A549 (cell line): ENCODE measurements at regions not wholly inside any gene's neighbourhood (a gene's known extent, or its start where the extent isn't known, plus 50 kb on each side); places are given as distances from the start of the nearest gene placed in this dataset.

Experiments
- ATAC-seq, 2 experiments: fragments of 200-7000 bp in 1 of 2; fragments of >200 bp in 1 of 2; cut with Nextera tagmentation in 1 of 2; cut with Tn5 transposase in 1 of 2; 3 replicates each; pipeline versions ENCODE4 v1.8.0 to v1.9.1; 2018 to 2020; ENCODE audit warnings: mild to moderate bottlenecking in 1 of 2, moderate library complexity in 1 of 2
- CTCF ChIA-PET: fragments of 300-600 bp; sonication (Branson Sonifier 250); formaldehyde crosslinking; extraction: SDS; loops from one replicate; lab custom pipeline; 2021; ENCODE audit warnings: antibody characterized with exemption, inconsistent platforms; lab: Yijun Ruan, JAX
- POLR2A ChIA-PET: fragments of 350-600 bp; formaldehyde crosslinking; extraction: SDS; loops from one replicate; lab custom pipeline; 2021; ENCODE audit warnings: antibody characterized with exemption, inconsistent platforms; lab: Yijun Ruan, JAX
- DNase-seq, 2 experiments: peaks; one replicate each; pipeline versions ENCODE4 v3.0.0 to v3.0.0-alpha.2; 2011 to 2016; ENCODE audit warnings: low read depth in 1 of 2, low spot score in 1 of 2
- FAIRE-seq: peaks from 2 replicates; lab custom pipeline; 2011; peaks lifted over from hg19 to GRCh38; lab: Jason Lieb, UNC
- H3K27ac ChIP-seq, 2 experiments: fragments of >200 bp; sonication (Bioruptor Twin); formaldehyde crosslinking; 3 replicates each; pipeline ENCODE4 v1.5.1; 2016 to 2017
- H3K4me1 ChIP-seq: fragments of >200 bp; sonication (Bioruptor Twin); formaldehyde crosslinking; 3 replicates; pipeline ENCODE4 v1.6.1; 2016
- H3K4me2 ChIP-seq: fragments of >200 bp; sonication (Bioruptor Twin); formaldehyde crosslinking; 3 replicates; pipeline ENCODE4 v1.6.1; 2016
- H3K4me3 ChIP-seq: fragments of >200 bp; sonication (Bioruptor Twin); formaldehyde crosslinking; 3 replicates; pipeline ENCODE4 v1.5.1; 2016
- H3K9me3 ChIP-seq: fragments of >200 bp; sonication (Bioruptor Twin); formaldehyde crosslinking; 3 replicates; pipeline ENCODE4 v1.6.1; 2016
- ATOH8 ChIP-seq: fragments of 250-450 bp; sonication (Bioruptor Pico); IDR thresholded peaks from 2 replicates; pipeline ENCODE4 v1.5.0; 2020; ENCODE audit warnings: low read depth, mild to moderate bottlenecking, moderate library complexity
- BCL3 ChIP-seq: fragments of >200 bp; sonication (Bioruptor Twin); formaldehyde crosslinking; IDR thresholded peaks from 3 replicates; pipeline ENCODE4 v1.6.1; 2016
- CBX2 ChIP-seq: fragments of 200-600 bp; sonication (generic); IDR thresholded peaks from 2 replicates; pipeline ENCODE4 v1.6.1; 2016; ENCODE audit warnings: low read depth, mild to moderate bottlenecking, borderline replicate concordance
- CHD2 ChIP-seq: fragments of 150-350 bp; IDR thresholded peaks from 2 replicates; pipeline ENCODE4 v1.6.1; 2014; ENCODE audit warnings: low read length; ENCODE audit not compliant: partially characterized antibody
- CTCF ChIP-seq: fragments of >200 bp; sonication (Bioruptor Twin); formaldehyde crosslinking; IDR thresholded peaks from 3 replicates; pipeline ENCODE4 v1.5.1; 2016
- EHMT2 ChIP-seq: fragments of 200-600 bp; sonication (generic); IDR thresholded peaks from 2 replicates; pipeline ENCODE4 v1.6.1; 2016; ENCODE audit warnings: antibody characterized with exemption, low read depth, mild to moderate bottlenecking, moderate library complexity
- ELK1 ChIP-seq: fragments of 150-350 bp; IDR thresholded peaks from 2 replicates; pipeline ENCODE4 v1.6.1; 2014; ENCODE audit warnings: low read depth, mild to moderate bottlenecking, low read length
- ESRRA ChIP-seq: fragments of 150-350 bp; IDR thresholded peaks from 2 replicates; pipeline ENCODE4 v1.6.1; 2014; ENCODE audit warnings: mild to moderate bottlenecking, low read length, borderline replicate concordance
- FOSL2 ChIP-seq, 2 experiments: fragments of 450-650 bp in 1 of 2; fragments of >200 bp in 1 of 2; sonication (Bioruptor Twin) in 1 of 2; formaldehyde crosslinking; IDR thresholded peaks; 2 replicates each; pipeline versions ENCODE4 v1.5.0 to v1.6.1; 2016 to 2020; ENCODE audit warnings: mild to moderate bottlenecking in 1 of 2, moderate library complexity in 1 of 2
- GATA3 ChIP-seq: IDR thresholded peaks from 2 replicates; pipeline ENCODE4 v1.6.1; 2012; ENCODE audit warnings: borderline replicate concordance
- HEYL ChIP-seq: fragments of 250-450 bp; sonication (Bioruptor Pico); IDR thresholded peaks from 2 replicates; pipeline ENCODE4 v1.8.0; 2021; ENCODE audit warnings: mild to moderate bottlenecking, moderate library complexity
- HOXA7 ChIP-seq: fragments of 250-450 bp; sonication (Bioruptor Pico); IDR thresholded peaks from 2 replicates; pipeline ENCODE4 v1.5.0; 2020; ENCODE audit warnings: mild to moderate bottlenecking, moderate library complexity
- HOXB13 ChIP-seq: fragments of 250-450 bp; sonication (Bioruptor Pico); IDR thresholded peaks from 2 replicates; pipeline ENCODE4 v1.5.0; 2020; ENCODE audit warnings: low read depth, mild to moderate bottlenecking, moderate library complexity
- JUNB ChIP-seq: fragments of >200 bp; sonication (Bioruptor Twin); formaldehyde crosslinking; IDR thresholded peaks from 2 replicates; pipeline ENCODE4 v1.6.1; 2016
- MYC ChIP-seq: IDR thresholded peaks from 2 replicates; pipeline ENCODE4 v1.6.1; 2012; ENCODE audit warnings: mild to moderate bottlenecking, inconsistent platforms, low read length, improper control_type of control experiment, borderline replicate concordance
- PBX3 ChIP-seq: IDR thresholded peaks from 2 replicates; pipeline ENCODE4 v1.6.1; 2012
- PHF8 ChIP-seq: fragments of 200-600 bp; sonication (generic); IDR thresholded peaks from 2 replicates; pipeline ENCODE4 v1.6.1; 2016; ENCODE audit warnings: low read depth, mild to moderate bottlenecking, antibody characterized with exemption, moderate library complexity, borderline replicate concordance
- SMC3 ChIP-seq: fragments of >200 bp; sonication (Bioruptor Twin); formaldehyde crosslinking; IDR thresholded peaks from 3 replicates; pipeline ENCODE4 v1.6.1; 2018; ENCODE audit warnings: inconsistent platforms
- ZC3H11A ChIP-seq: fragments of 450-650 bp; IDR thresholded peaks from 2 replicates; pipeline ENCODE4 v1.6.1; 2014; ENCODE audit warnings: antibody characterized with exemption, mild to moderate bottlenecking
- ZNF302 ChIP-seq: fragments of 250-450 bp; sonication (Bioruptor Pico); IDR thresholded peaks from 2 replicates; pipeline ENCODE4 v1.9.0; 2021; ENCODE audit warnings: inconsistent platforms, mild to moderate bottlenecking, moderate library complexity
- ZSCAN20 ChIP-seq: fragments of 250-450 bp; sonication (Bioruptor Pico); IDR thresholded peaks from 2 replicates; pipeline ENCODE4 v1.8.0; 2022; ENCODE audit warnings: mild to moderate bottlenecking, moderate library complexity
- WGBS: methylation state at CpG from one replicate; pipeline ENCODE4 v1.1.6; 2017; ENCODE audit errors: missing lambda C conversion rate; 5-methylcytosine and 5-hydroxymethylcytosine counted together

GRCh38 chr2:137813176-137813575, 151.1 kb upstream of the HNMT start (continued):
- TF ChIP-seq ATOH8 (CRISPR knock-in tag), result no peak

GRCh38 chr2:137817058-137817457, 147.2 kb upstream of the HNMT start:
- no peak for DNase-seq
- Histone ChIP-seq H3K4me1 (no peaks in the 10 kb centered on the region), H3K27ac (no peak overlapping the region), H3K4me2 (no peak overlapping the region), H3K9me3 (no peaks in the 10 kb centered on the region), H3K4me3 (no peak overlapping the region)
- no peak for FAIRE-seq
- CTCF ChIA-PET, result interaction anchor here (1.2 kb wide), 1 partner anchor 22 kb away, joined by 6 read pairs; no protein-coding TSS in a partner anchor
- no peak for TF ChIP-seq CTCF
- no peak for TF ChIP-seq HOXB13 (CRISPR knock-in tag)
- no peak for TF ChIP-seq EHMT2
- no peak for TF ChIP-seq JUNB
- no peak for TF ChIP-seq PBX3
- TF ChIP-seq HOXA7 (CRISPR knock-in tag), result no peak
- TF ChIP-seq CBX2, result no peak
- no peak for TF ChIP-seq FOSL2 (IDR thresholded peaks at IDR 0.05)
- no peak for TF ChIP-seq FOSL2 (CRISPR knock-in tag; IDR thresholded peaks at IDR 0.05)
- no peak for TF ChIP-seq ZC3H11A
- no peak for TF ChIP-seq MYC
- TF ChIP-seq BCL3, result no peak
- no peak for TF ChIP-seq ZNF302 (CRISPR knock-in tag)
- TF ChIP-seq ESRRA, result no peak
- TF ChIP-seq PHF8, result no peak
- no peak for TF ChIP-seq HEYL
- no peak for TF ChIP-seq ELK1
- no peak for TF ChIP-seq SMC3
- under 1% methylated on average over 3 of the region's 3 CpGs for WGBS
- no peak for ATAC-seq
- POLR2A ChIA-PET, result no interaction called here

- ATAC-seq (no peak), FAIRE-seq (no peak), DNase-seq (no peak)
- Histone ChIP-seq H3K4me2 (no peak overlapping the region), H3K9me3 (no peaks in the 10 kb centered on the region), H3K4me3 (no peak overlapping the region), H3K27ac (no peak overlapping the region), H3K4me1 (no peaks in the 10 kb centered on the region)
- ChIA-PET POLR2A (no interaction called here), CTCF (interaction anchor here (3.1 kb wide), 1 partner anchor 15 kb away, joined by 11 read pairs; no protein-coding TSS in a partner anchor)
- TF ChIP-seq BCL3 (no peak), EHMT2 (no peak), GATA3 (no peak), CHD2 (no peak), ZSCAN20 (no peak)
- WGBS, result 40% methylated on average over 4 of the region's 4 CpGs
Observed at GRCh38 chr2:137823196-137823595, 141.1 kb upstream of the HNMT start.
